ENCODE measurements at regions not wholly inside any gene's neighbourhood (a gene's known extent, or its start where the extent isn't known, plus 50 kb on each side); places are given as distances from the start of the nearest gene placed in this dataset.

DNA sequence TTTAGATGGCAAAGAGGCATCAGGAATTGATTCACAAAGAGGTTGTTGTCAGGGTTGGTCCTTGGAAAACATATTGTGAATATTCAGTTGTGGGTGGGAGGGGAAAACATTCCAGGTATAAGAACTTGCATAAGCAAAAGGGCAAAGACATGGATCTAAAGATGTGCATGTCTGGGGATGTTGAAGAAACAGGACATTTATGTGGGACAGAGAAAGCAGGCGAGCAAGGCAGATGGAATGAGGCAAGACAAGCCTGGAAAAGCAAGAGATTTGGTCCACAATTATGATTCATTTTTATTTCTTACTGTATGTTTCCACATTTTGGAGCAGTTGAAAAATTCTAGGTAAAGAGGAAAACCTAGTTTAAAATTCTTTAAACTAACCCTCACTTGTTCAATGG is 134.9 kb upstream of the CXXC4 start:
- TF ChIP-seq, protein P1, sequence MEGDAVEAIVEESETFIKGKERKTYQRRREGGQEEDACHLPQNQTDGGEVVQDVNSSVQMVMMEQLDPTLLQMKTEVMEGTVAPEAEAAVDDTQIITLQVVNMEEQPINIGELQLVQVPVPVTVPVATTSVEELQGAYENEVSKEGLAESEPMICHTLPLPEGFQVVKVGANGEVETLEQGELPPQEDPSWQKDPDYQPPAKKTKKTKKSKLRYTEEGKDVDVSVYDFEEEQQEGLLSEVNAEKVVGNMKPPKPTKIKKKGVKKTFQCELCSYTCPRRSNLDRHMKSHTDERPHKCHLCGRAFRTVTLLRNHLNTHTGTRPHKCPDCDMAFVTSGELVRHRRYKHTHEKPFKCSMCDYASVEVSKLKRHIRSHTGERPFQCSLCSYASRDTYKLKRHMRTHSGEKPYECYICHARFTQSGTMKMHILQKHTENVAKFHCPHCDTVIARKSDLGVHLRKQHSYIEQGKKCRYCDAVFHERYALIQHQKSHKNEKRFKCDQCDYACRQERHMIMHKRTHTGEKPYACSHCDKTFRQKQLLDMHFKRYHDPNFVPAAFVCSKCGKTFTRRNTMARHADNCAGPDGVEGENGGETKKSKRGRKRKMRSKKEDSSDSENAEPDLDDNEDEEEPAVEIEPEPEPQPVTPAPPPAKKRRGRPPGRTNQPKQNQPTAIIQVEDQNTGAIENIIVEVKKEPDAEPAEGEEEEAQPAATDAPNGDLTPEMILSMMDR (IDR thresholded peaks at IDR 0.05; ENCODE audit: poor library complexity): no peak
- TF ChIP-seq EZH2 (IDR thresholded peaks at IDR 0.05; ENCODE audit: borderline replicate concordance) (no peak), EZH2phosphoT487 (IDR thresholded peaks at IDR 0.05; ENCODE audit: low read depth, severe bottlenecking, unreplicated experiment) (no peak)
